MCF 10A (cell line): ENCODE measurements at regions not wholly inside any gene's neighbourhood (a gene's known extent, or its start where the extent isn't known, plus 50 kb on each side); places are given as distances from the start of the nearest gene placed in this dataset.

ENCODE experiments used
- BruUV-seq: library from RNA; stranded (reverse); fragments of 400-500 nt; replicated peaks from 2 replicates; lab custom pipeline; 2021; lab: Mats Ljungman, UMichigan
- CTCF ChIA-PET: fragments of 300-600 bp; sonication (Branson Sonifier 250); formaldehyde crosslinking; extraction: SDS; loops from one replicate; lab custom pipeline; 2021; ENCODE audit warnings: antibody characterized with exemption, inconsistent platforms; lab: Yijun Ruan, JAX
- POLR2A ChIA-PET: fragments of 300-600, 350-650 bp; sonication (Branson Sonifier 250); formaldehyde crosslinking; extraction: SDS; loops from one replicate; lab custom pipeline; 2020; ENCODE audit warnings: antibody characterized with exemption, inconsistent platforms; lab: Yijun Ruan, JAX
- DNase-seq: peaks from one replicate; pipeline ENCODE4 v3.0.0-alpha.2; 2018; ENCODE audit not compliant: unreplicated experiment
- H3K27ac Mint-ChIP-seq: one replicate; pipeline ENCODE4 v1.8.0; 2022; ENCODE audit warnings: mild to moderate bottlenecking, low read depth, mixed read lengths; ENCODE audit not compliant: unreplicated experiment
- H3K27me3 Mint-ChIP-seq: one replicate; pipeline ENCODE4 v1.8.0; 2022; ENCODE audit warnings: mixed read lengths; ENCODE audit not compliant: insufficient read depth, unreplicated experiment
- H3K36me3 Mint-ChIP-seq: one replicate; pipeline ENCODE4 v1.8.0; 2022; ENCODE audit warnings: mild to moderate bottlenecking, moderate library complexity, mixed read lengths; ENCODE audit not compliant: insufficient read depth, unreplicated experiment
- H3K4me1 Mint-ChIP-seq: one replicate; pipeline ENCODE4 v1.8.0; 2022; ENCODE audit warnings: mixed read lengths; ENCODE audit not compliant: insufficient read depth, unreplicated experiment
- H3K4me3 Mint-ChIP-seq: one replicate; pipeline ENCODE4 v1.8.0; 2022; ENCODE audit warnings: mild to moderate bottlenecking, moderate library complexity, mixed read lengths; ENCODE audit not compliant: unreplicated experiment
- H3K9me3 Mint-ChIP-seq: one replicate; pipeline ENCODE4 v1.8.0; 2022; ENCODE audit warnings: mixed read lengths; ENCODE audit not compliant: unreplicated experiment
- CTCF ChIP-seq: fragments of 200-600 bp; IDR thresholded peaks from one replicate; pipeline ENCODE4 v1.8.0; 2022; ENCODE audit warnings: antibody characterized with exemption, mild to moderate bottlenecking; ENCODE audit not compliant: unreplicated experiment
- intact Hi-C: fragments of 100-400 bp; cut with micrococcal nuclease; formaldehyde crosslinking; loops from 2 replicates; pipeline ENCODE4 v1.14.1; 2022

DNA sequence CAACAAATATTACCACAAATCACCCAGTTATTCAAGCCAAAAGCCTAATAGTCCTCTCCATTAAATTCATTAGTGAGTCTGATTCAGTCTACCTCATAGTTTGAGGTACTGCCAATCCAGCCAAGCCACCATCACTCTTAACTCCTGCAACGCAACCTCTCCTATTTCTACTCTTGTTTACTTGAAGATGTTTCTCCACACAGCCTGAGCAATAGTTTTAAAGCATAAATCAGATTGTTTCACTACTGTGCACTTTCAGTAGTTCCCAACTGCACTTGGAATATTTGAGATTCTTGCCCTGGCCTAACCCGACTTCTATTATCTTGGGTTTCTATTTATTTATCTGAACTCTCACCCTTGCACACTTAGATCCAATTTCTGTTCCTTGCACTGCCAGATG, 85.5 kb downstream of the YIPF5 start:
- TF ChIP-seq CTCF = no peak
- Mint-ChIP-seq H3K36me3 (no peaks in the 10 kb centered on the region), H3K27ac (no peak overlapping the region), H3K27me3 (no peaks in the 10 kb centered on the region), H3K4me1 (peaks cover 5% of the 10 kb centered on the region), H3K4me3 (no peak overlapping the region), H3K9me3 (no peaks in the 10 kb centered on the region)
- no peak for DNase-seq
- BruUV-seq = no TSS peak
- ChIA-PET POLR2A (no interaction called here), CTCF (no interaction called here)
- intact Hi-C loops = no loop called here

DNA sequence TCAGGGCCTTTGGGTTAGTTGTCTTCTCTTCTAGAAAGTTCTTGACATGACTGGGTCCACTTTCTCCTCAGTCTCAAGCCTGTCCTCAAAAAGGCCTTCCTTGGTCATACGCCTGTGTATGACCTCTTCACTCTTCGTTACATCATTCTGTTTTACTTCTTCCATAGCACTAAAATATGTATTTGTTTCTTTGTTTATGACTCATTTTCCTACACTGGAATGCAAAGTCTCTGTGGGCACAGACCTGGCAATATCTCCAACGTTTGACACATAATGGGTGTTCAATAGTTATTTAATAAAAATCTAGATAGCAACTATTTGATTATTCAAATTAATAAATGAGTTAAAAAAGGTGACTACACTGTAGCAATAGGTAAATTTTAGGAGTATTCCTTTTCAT, 85.1 kb downstream of the YIPF5 start:
- H3K4me1 Mint-ChIP-seq = peaks cover 5% of the 10 kb centered on the region
- intact Hi-C loops = no loop called here
- no peaks in the 10 kb centered on the region for H3K27me3 Mint-ChIP-seq
- TF ChIP-seq CTCF = no peak
- CTCF ChIA-PET = no interaction called here
- BruUV-seq = no TSS peak
- no peaks in the 10 kb centered on the region for H3K36me3 Mint-ChIP-seq
- H3K27ac Mint-ChIP-seq = no peak overlapping the region
- H3K4me3 Mint-ChIP-seq = no peak overlapping the region
- no peaks in the 10 kb centered on the region for H3K9me3 Mint-ChIP-seq
- DNase-seq = peak; percentile 22
- POLR2A ChIA-PET = no interaction called here

GRCh38 chr5:144086295-144086694, 84.2 kb downstream of the YIPF5 start:
- TF ChIP-seq CTCF = no peak
- Mint-ChIP-seq H3K4me3 (no peak overlapping the region), H3K9me3 (no peaks in the 10 kb centered on the region), H3K4me1 (peaks cover 5% of the 10 kb centered on the region), H3K36me3 (no peaks in the 10 kb centered on the region), H3K27me3 (no peaks in the 10 kb centered on the region), H3K27ac (no peak overlapping the region)
- intact Hi-C loops = no loop called here
- no TSS peak for BruUV-seq
- DNase-seq = peak; percentile 70
- ChIA-PET CTCF (interaction anchor here (0.7 kb wide), 1 partner anchor 920 kb away, joined by 3 read pairs; no protein-coding TSS in a partner anchor), POLR2A (no interaction called here)

DNA sequence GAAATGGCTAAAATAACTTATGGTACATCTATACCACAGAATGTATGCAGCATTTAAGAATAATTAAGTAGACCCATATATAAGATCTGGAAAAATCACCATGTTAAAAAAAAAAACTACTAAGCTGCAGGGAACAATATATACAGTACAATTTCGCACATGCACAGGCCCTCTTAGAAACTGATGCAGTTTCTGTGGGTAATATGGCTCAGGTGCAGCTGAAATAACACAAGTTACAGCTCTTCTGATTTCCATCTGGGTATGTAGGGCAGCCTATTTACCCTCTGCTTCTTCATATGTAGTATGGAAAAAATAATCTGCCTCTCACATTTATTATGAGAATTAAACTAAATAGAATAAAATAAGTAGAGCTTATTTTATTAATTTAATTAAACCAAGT, 82.9 kb downstream of the YIPF5 start:
- Mint-ChIP-seq H3K27me3 (no peaks in the 10 kb centered on the region), H3K36me3 (no peaks in the 10 kb centered on the region), H3K9me3 (no peaks in the 10 kb centered on the region), H3K27ac (no peak overlapping the region), H3K4me3 (no peak overlapping the region), H3K4me1 (peaks cover 5% of the 10 kb centered on the region)
- CTCF ChIA-PET = interaction anchor here (0.6 to 2.0 kb wide), 2 partner anchors 34 to 55 kb away, joined by 3 to 8 read pairs; no protein-coding TSS in a partner anchor
- DNase-seq = no peak
- BruUV-seq = no TSS peak
- POLR2A ChIA-PET = interaction anchor here (0.6 to 2.7 kb wide), 3 partner anchors 10 to 25 kb away, joined by 3 to 9 read pairs (median 5); no protein-coding TSS in a partner anchor
- intact Hi-C loops = no loop called here
- no peak for TF ChIP-seq CTCF
